ENCODE measurements at regions not wholly inside any gene's neighbourhood (a gene's known extent, or its start where the extent isn't known, plus 50 kb on each side); places are given as distances from the start of the nearest gene placed in this dataset.

- TF ChIP-seq EP300 (IDR thresholded peaks at IDR 0.05; ENCODE audit: borderline replicate concordance in 1 of 2, low read depth in 1 of 2, low read length in 1 of 2) (no peak), YY1 (IDR thresholded peaks at IDR 0.05; ENCODE audit: low read depth) (no peak), MEF2A (IDR thresholded peaks at IDR 0.05; ENCODE audit: borderline replicate concordance, low read depth) (no peak)
Observed at GRCh38 chr7:157486007-157486755, 149.4 kb downstream of the DNAJB6 start (continued).

DNA sequence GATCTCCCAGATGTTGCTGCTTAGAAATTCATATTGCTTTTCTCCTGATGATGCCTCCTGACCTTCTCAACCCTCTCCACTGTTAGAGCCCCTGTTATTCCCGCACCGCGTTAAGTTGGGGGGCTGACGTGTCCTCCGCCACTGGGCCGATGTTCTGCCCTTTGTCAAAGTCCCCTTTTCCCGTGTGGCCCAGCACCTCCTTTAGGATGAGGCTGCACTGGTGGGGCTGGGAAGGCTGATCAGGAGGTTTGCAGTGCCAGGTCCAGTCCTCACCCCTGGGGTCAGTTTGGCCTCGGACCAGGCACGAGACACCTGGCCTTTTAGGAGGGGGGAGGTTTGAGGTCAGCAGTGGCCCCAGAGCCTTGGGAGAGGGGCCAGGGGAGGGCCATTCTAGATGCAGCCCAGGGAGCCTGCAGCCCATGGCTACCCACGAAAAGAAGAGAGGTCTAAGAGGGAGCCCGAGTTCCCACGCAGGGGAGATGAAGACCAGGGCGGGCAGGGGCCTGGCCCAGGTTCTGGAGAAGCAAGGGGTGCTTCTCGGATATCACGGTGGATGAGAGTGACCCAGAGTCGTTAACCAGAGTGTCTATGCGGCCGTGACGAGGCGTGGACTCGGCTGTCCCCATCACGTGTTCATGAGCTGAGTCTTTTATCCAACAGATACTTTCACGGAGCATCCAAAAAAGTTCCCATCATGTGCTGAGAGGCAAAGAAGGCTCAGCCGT, 150.4 kb downstream of the DNAJB6 start:
- Histone ChIP-seq H3K4me1 (ENCODE audit: control insufficient read depth in 1 of 2, insufficient read depth in 2 of 2, low read depth in 1 of 2, low read length in 1 of 2) (no peaks in the 10 kb centered on the region), H3K36me3 (replicated peaks in 1 of 2; ENCODE audit: control insufficient read depth in 1 of 2, insufficient read depth in 2 of 2, low read length in 1 of 2) (no peaks in the 10 kb centered on the region), H3K4me2 (no peak overlapping the region), H3K27ac (ENCODE audit: low read depth in 2 of 2, low read length in 1 of 2) (no peak overlapping the region), H3K79me2 (ENCODE audit: insufficient read depth) (no peaks in the 10 kb centered on the region), H3K27me3 (ENCODE audit: insufficient read depth) (no peaks in the 10 kb centered on the region), H3K9ac (no peak overlapping the region), H3K9me3 (0 out of 2 replicates have a peak, but pooled peaks cover 6% of the 10 kb centered on the region), H3K4me3 (ENCODE audit: low read depth in 2 of 2, low read length in 1 of 2) (no peak overlapping the region), H3F3A (replicated peaks; ENCODE audit: insufficient read depth) (no peaks in the 10 kb centered on the region), H2AFZ (ENCODE audit: low read depth) (no peak overlapping the region), H3K9me2 (no peaks in the 10 kb centered on the region), H4K20me1 (ENCODE audit: insufficient read depth) (no peaks in the 10 kb centered on the region)
- no peak for DNase-seq
- ChIA-PET CTCF (no interaction called here), POLR2A (no interaction called here)
- WGBS (ENCODE audit: low lambda C conversion rate) = 65% methylated on average over 23 of the region's 24 CpGs
- TF ChIP-seq SIN3A (IDR thresholded peaks at IDR 0.05; ENCODE audit: borderline replicate concordance, low read depth, low read length) = no peak
- TF ChIP-seq RFX5 (IDR thresholded peaks at IDR 0.05; ENCODE audit: low read length) = no peak
- no peak for TF ChIP-seq YY1 (IDR thresholded peaks at IDR 0.05; ENCODE audit: low read depth)
- TF ChIP-seq RAD21 (IDR thresholded peaks at IDR 0.05; ENCODE audit: low read length) = no peak
- TF ChIP-seq FOSL2 (IDR thresholded peaks at IDR 0.05; ENCODE audit: borderline replicate concordance, low read depth) = no peak
- no peak for TF ChIP-seq EP300 (IDR thresholded peaks at IDR 0.05; ENCODE audit: borderline replicate concordance in 1 of 2, low read depth in 1 of 2, low read length in 1 of 2)
- no peak for TF ChIP-seq PBX3 (IDR thresholded peaks at IDR 0.05)
- TF ChIP-seq, protein P1, sequence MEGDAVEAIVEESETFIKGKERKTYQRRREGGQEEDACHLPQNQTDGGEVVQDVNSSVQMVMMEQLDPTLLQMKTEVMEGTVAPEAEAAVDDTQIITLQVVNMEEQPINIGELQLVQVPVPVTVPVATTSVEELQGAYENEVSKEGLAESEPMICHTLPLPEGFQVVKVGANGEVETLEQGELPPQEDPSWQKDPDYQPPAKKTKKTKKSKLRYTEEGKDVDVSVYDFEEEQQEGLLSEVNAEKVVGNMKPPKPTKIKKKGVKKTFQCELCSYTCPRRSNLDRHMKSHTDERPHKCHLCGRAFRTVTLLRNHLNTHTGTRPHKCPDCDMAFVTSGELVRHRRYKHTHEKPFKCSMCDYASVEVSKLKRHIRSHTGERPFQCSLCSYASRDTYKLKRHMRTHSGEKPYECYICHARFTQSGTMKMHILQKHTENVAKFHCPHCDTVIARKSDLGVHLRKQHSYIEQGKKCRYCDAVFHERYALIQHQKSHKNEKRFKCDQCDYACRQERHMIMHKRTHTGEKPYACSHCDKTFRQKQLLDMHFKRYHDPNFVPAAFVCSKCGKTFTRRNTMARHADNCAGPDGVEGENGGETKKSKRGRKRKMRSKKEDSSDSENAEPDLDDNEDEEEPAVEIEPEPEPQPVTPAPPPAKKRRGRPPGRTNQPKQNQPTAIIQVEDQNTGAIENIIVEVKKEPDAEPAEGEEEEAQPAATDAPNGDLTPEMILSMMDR (IDR thresholded peaks at IDR 0.05) = no peak
- TF ChIP-seq, protein P2, sequence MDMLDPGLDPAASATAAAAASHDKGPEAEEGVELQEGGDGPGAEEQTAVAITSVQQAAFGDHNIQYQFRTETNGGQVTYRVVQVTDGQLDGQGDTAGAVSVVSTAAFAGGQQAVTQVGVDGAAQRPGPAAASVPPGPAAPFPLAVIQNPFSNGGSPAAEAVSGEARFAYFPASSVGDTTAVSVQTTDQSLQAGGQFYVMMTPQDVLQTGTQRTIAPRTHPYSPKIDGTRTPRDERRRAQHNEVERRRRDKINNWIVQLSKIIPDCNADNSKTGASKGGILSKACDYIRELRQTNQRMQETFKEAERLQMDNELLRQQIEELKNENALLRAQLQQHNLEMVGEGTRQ (IDR thresholded peaks at IDR 0.05; ENCODE audit: borderline replicate concordance, low read depth, low read length) = no peak
- TF ChIP-seq ELF1 (IDR thresholded peaks at IDR 0.05) = no peak
- no peak for TF ChIP-seq TCF12 (IDR thresholded peaks at IDR 0.05)
- no peak for TF ChIP-seq SMC3 (IDR thresholded peaks at IDR 0.05; ENCODE audit: low read depth, low read length)

Data from SK-N-SH (cell line).